GM12873 (cell line): ENCODE measurements at regions not wholly inside any gene's neighbourhood (a gene's known extent, or its start where the extent isn't known, plus 50 kb on each side); places are given as distances from the start of the nearest gene placed in this dataset.

Experiments
- TF ChIP-seq, protein P1 (sequence below): IDR thresholded peaks from 2 replicates; pipeline ENCODE4 v1.5.1; 2012; ENCODE audit warnings: low read depth, mild to moderate bottlenecking, moderate library complexity, low read length, control low read depth; ENCODE audit not compliant: insufficient read depth; ENCODE audit errors: missing control alignments

DNA sequence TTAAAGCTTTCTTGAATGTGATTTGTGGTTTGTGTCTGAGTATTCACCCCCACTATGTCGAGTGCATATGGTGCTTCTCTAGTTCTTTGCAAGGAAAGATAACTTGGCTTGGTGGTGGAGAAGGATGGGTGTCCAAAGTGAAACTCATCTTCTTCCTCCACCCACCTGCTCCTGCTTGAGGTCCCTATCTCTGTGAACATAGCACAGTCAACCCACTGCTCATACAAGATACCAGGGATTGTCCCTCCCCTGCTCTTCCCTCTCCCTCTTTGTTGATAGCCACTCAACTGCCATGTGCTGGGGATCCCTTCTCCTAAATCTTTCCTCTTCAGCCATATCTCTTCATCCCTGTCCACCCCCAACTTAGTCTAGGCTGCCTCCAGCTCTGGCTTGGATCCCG is 176.5 kb downstream of the ASCL4 start:
- TF ChIP-seq, protein P1, sequence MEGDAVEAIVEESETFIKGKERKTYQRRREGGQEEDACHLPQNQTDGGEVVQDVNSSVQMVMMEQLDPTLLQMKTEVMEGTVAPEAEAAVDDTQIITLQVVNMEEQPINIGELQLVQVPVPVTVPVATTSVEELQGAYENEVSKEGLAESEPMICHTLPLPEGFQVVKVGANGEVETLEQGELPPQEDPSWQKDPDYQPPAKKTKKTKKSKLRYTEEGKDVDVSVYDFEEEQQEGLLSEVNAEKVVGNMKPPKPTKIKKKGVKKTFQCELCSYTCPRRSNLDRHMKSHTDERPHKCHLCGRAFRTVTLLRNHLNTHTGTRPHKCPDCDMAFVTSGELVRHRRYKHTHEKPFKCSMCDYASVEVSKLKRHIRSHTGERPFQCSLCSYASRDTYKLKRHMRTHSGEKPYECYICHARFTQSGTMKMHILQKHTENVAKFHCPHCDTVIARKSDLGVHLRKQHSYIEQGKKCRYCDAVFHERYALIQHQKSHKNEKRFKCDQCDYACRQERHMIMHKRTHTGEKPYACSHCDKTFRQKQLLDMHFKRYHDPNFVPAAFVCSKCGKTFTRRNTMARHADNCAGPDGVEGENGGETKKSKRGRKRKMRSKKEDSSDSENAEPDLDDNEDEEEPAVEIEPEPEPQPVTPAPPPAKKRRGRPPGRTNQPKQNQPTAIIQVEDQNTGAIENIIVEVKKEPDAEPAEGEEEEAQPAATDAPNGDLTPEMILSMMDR, result no peak

DNA sequence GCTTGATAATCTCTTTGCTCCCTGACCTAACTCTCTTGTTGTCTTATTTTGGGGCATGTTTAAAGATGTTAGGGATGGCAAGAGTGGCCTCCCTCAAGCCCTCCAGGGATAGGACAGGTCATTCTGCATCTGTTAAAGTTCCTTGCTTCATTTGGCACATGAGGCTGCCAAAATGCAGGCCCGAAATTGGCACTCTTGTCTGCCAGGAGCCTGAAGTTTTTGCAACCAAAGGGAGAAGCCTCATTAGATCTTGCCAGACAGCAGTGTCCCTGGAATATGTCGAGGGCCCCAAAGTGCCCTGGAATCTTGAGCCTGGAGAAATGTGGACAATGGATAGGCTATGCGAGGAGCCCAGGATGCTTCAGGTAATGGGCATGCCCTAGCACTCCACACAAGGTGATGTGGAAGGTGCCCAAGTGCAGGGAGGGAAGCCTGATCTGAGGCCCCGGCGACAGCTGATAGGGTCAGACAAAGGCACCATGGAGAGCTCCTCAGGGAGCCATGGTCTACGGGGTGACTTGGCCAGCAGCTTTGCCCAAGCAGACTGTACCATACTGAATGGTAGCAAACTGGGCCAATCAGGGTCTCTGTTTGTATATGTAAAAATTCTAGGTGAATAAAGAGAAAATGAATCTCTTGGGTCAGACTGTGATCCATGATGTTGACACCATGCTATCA is 173.0 kb upstream of the WSCD2 start:
- TF ChIP-seq, protein P1, result no peak

DNA sequence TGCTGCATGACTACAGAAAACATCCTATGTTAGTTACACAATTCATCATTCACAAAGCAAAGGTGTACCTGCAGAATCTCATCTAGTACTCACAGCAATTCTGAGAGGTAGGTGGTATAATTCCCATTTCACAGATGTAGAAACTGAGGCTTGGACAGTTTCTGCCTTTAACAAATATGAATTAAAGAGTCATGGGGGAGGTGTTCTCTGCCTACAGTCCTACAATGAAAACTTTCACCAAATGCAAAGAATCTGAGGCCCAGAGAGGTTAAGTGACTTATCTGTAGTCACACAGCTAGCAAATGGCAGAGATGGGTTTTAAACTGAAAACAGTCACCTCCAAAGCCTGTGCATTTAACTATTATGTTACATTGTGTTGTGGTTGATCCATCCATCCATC is 171.6 kb upstream of the WSCD2 start:
- TF ChIP-seq, protein P1, result no peak

DNA sequence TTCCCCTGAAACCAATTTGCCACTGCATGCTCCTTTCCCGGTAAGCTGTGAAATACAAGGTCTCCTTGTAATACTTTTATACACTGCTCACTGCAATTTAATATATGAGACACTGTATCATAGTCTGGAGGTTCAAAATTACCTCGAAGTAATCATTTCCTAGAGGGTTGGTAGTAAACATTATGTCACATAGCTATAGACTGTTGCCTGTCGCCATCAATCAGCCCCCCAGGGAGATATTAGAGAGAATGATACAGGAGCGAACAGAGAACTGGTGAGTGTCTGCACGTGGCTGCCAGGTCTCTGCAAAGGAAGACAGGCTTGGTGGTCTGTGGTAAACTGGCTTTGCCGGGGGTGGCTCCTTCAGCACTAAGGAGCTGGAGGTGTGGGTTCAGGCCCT is 165.5 kb upstream of the WSCD2 start:
- TF ChIP-seq, protein P1, result no peak

DNA sequence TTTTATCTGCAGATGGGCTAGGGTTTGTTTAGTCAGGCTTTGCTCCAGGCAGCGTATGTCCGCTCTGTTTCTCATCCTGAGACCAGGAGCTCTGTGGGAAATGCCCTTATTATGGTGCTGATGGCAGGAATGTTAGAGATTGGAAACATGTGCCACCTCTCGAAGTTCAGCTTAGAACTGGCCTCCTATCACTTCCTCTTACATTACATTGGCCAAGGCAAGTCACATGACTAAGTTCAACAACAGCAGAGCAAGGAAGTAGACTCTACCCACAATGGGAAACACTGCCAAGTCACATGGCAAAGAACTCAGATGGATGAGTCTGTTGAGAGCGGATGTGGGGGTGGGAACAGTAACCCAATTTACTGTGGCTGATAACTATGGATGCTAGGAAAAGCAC is 161.9 kb upstream of the WSCD2 start:
- TF ChIP-seq, protein P1, result no peak

DNA sequence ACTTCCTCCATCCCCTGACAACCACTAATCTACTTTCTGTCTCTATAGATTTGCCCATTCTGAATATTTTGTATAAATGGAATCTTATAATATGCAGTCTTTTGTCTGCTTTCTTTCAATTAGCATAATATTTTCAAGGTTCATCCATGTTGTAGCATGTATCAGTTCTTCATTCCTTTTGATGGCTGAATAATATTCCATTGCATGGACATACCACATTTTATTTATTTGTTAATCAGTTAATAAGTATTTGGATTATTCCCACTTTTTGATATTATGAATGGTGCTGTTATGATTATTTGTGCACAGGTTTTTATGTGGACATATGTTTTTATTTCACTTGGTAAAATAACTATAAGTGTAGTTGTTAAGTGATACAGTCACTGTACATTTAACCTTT is 155.1 kb upstream of the WSCD2 start:
- TF ChIP-seq, protein P1, result no peak

DNA sequence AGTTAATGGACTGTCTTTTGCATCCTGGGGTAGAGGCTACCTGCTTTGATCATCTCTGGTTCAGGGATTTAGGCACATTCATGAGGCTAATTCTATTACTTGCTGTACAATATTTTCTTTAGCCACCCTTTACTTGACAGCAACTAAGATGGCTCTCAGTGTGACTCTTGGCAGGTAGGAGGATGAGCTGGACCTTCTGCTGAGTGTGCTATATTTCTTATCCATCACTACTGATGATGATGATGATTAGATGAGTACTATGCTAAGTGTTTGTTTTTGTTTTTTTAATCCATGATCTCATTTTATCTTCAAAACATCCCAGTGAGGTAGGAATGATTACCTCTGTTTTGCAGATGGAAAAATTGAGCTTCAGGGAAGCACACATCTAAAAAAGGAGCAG is 152.8 kb upstream of the WSCD2 start:
- TF ChIP-seq, protein P1, result no peak
